ENCODE measurements at regions not wholly inside any gene's neighbourhood (a gene's known extent, or its start where the extent isn't known, plus 50 kb on each side); places are given as distances from the start of the nearest gene placed in this dataset.
"Not testable (repeated sequence)": the region's sequence is repeated elsewhere in the genome, so short reads cannot be mapped to it uniquely, and the experiment has no call there.

DNA sequence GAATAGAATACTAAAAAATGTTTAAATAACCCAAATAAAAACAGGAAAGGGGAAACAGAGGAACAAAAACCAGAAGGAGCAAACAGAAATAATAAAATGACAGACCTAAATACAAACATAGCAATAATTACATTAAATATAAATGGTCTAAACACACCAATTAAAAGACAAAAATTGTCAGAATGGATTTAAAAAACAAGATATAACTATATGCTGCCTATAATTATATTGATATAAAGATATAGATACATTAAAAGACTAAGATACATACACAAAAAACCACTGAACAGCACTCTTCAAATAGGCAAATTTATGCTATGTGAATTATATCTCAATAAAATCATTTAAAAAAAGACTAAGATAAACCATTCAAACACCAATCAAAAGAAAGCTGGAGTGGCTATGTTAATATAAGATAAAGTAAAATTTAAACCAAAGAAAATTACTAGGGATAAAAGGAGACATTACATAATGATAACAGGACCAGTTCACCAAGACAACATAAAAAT, 168.9 kb downstream of the SMAD6 start:
- H3K4me2 ChIP-seq (ENCODE audit: low read depth, low read length): no peak overlapping the region
- no peaks in the 10 kb centered on the region for H3K9me3 ChIP-seq (replicated peaks; ENCODE audit: insufficient read depth, low read length)
- no peaks in the 10 kb centered on the region for H3K79me2 ChIP-seq (ENCODE audit: low read length)
- no peak overlapping the region for H3K9ac ChIP-seq (ENCODE audit: low read length)
- H2AFZ ChIP-seq (ENCODE audit: low read length): no peak overlapping the region
- no peaks in the 10 kb centered on the region for H3K27me3 ChIP-seq (replicated peaks; ENCODE audit: insufficient read depth, low read length)
- no peaks in the 10 kb centered on the region for H3F3A ChIP-seq (ENCODE audit: insufficient read depth, low read length)
- TF ChIP-seq, protein P1, sequence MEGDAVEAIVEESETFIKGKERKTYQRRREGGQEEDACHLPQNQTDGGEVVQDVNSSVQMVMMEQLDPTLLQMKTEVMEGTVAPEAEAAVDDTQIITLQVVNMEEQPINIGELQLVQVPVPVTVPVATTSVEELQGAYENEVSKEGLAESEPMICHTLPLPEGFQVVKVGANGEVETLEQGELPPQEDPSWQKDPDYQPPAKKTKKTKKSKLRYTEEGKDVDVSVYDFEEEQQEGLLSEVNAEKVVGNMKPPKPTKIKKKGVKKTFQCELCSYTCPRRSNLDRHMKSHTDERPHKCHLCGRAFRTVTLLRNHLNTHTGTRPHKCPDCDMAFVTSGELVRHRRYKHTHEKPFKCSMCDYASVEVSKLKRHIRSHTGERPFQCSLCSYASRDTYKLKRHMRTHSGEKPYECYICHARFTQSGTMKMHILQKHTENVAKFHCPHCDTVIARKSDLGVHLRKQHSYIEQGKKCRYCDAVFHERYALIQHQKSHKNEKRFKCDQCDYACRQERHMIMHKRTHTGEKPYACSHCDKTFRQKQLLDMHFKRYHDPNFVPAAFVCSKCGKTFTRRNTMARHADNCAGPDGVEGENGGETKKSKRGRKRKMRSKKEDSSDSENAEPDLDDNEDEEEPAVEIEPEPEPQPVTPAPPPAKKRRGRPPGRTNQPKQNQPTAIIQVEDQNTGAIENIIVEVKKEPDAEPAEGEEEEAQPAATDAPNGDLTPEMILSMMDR (IDR thresholded peaks at IDR 0.05; ENCODE audit: low read length): no peak
- TF ChIP-seq EZH2phosphoT487 (IDR thresholded peaks at IDR 0.05; ENCODE audit: low read length): no peak
- no peak for TF ChIP-seq EZH2 (optimal IDR thresholded peaks at IDR 0.05; ENCODE audit: low read depth, low read length)
- H3K4me3 ChIP-seq (ENCODE audit: low read length): no peak overlapping the region
- H4K20me1 ChIP-seq (ENCODE audit: insufficient read depth, low read length): no peaks in the 10 kb centered on the region
- H3K9me2 ChIP-seq (replicated peaks; ENCODE audit: insufficient read depth, low read length): no peaks in the 10 kb centered on the region
- H3K36me3 ChIP-seq (replicated peaks; ENCODE audit: insufficient read depth, low read length): no peaks in the 10 kb centered on the region
- no peaks in the 10 kb centered on the region for H3K4me1 ChIP-seq (ENCODE audit: low read length)
- H3K27ac ChIP-seq (ENCODE audit: low read length): no peak overlapping the region
- DNase-seq: no peak

DNA sequence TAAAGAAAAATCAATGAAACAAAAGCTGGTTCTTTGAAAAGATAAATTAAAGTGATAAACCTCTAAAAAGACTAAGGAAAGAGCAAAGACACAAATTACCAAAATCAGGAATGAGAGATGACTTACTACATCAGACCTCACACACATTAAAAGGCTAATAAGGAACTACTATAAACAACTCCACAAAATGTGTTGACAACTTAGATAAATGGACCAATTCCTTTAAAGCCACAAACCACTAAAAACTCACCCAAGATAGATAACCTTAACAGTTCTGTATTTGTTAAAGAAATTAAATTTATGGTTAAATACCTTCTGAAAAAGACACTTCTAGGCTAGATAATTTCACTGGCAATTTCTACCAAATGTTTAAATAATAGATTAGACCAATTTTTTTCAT, 170.4 kb downstream of the SMAD6 start:
- Histone ChIP-seq H3K9ac (ENCODE audit: low read length) (no peak overlapping the region), H3F3A (ENCODE audit: insufficient read depth, low read length) (no peaks in the 10 kb centered on the region), H3K9me3 (replicated peaks; ENCODE audit: insufficient read depth, low read length) (no peaks in the 10 kb centered on the region), H3K4me1 (ENCODE audit: low read length) (no peaks in the 10 kb centered on the region), H2AFZ (ENCODE audit: low read length) (no peak overlapping the region), H4K20me1 (ENCODE audit: insufficient read depth, low read length) (no peaks in the 10 kb centered on the region), H3K4me3 (ENCODE audit: low read length) (no peak overlapping the region), H3K36me3 (replicated peaks; ENCODE audit: insufficient read depth, low read length) (no peaks in the 10 kb centered on the region), H3K27me3 (replicated peaks; ENCODE audit: insufficient read depth, low read length) (no peaks in the 10 kb centered on the region), H3K9me2 (replicated peaks; ENCODE audit: insufficient read depth, low read length) (no peaks in the 10 kb centered on the region), H3K4me2 (ENCODE audit: low read depth, low read length) (no peak overlapping the region), H3K79me2 (ENCODE audit: low read length) (no peaks in the 10 kb centered on the region), H3K27ac (ENCODE audit: low read length) (no peak overlapping the region)
- no peak for DNase-seq
- TF ChIP-seq EZH2 (optimal IDR thresholded peaks at IDR 0.05; ENCODE audit: low read depth, low read length) (no peak), EZH2phosphoT487 (IDR thresholded peaks at IDR 0.05; ENCODE audit: low read length) (no peak)
- TF ChIP-seq, protein P1 (IDR thresholded peaks at IDR 0.05; ENCODE audit: low read length): no peak

- not testable (repeated sequence) for H3K27ac ChIP-seq (ENCODE audit: low read length); H3K4me3 ChIP-seq (ENCODE audit: low read length); H3K9ac ChIP-seq (ENCODE audit: low read length); DNase-seq; H3F3A ChIP-seq (ENCODE audit: insufficient read depth, low read length); H3K36me3 ChIP-seq (replicated peaks; ENCODE audit: insufficient read depth, low read length); H2AFZ ChIP-seq (ENCODE audit: low read length); H3K9me3 ChIP-seq (replicated peaks; ENCODE audit: insufficient read depth, low read length); H3K9me2 ChIP-seq (replicated peaks; ENCODE audit: insufficient read depth, low read length); H3K79me2 ChIP-seq (ENCODE audit: low read length); H4K20me1 ChIP-seq (ENCODE audit: insufficient read depth, low read length); H3K4me1 ChIP-seq (ENCODE audit: low read length); H3K27me3 ChIP-seq (replicated peaks; ENCODE audit: insufficient read depth, low read length); H3K4me2 ChIP-seq (ENCODE audit: low read depth, low read length)
Observed at GRCh38 chr15:66873331-66873730, 171.3 kb downstream of the SMAD6 start.

GRCh38 chr15:66873856-66874255, 171.8 kb downstream of the SMAD6 start:
- H3K27ac ChIP-seq (ENCODE audit: low read length): no peak overlapping the region
- H3K4me2 ChIP-seq (ENCODE audit: low read depth, low read length): no peak overlapping the region
- H4K20me1 ChIP-seq (ENCODE audit: insufficient read depth, low read length): no peaks in the 10 kb centered on the region
- H3K9me2 ChIP-seq (replicated peaks; ENCODE audit: insufficient read depth, low read length): no peaks in the 10 kb centered on the region
- H3K9ac ChIP-seq (ENCODE audit: low read length): no peak overlapping the region
- H3K27me3 ChIP-seq (replicated peaks; ENCODE audit: insufficient read depth, low read length): no peaks in the 10 kb centered on the region
- H3F3A ChIP-seq (ENCODE audit: insufficient read depth, low read length): no peaks in the 10 kb centered on the region
- no peaks in the 10 kb centered on the region for H3K79me2 ChIP-seq (ENCODE audit: low read length)
- no peak overlapping the region for H2AFZ ChIP-seq (ENCODE audit: low read length)
- no peak for TF ChIP-seq EZH2 (optimal IDR thresholded peaks at IDR 0.05; ENCODE audit: low read depth, low read length)
- TF ChIP-seq, protein P1 (IDR thresholded peaks at IDR 0.05; ENCODE audit: low read length): no peak
- H3K36me3 ChIP-seq (replicated peaks; ENCODE audit: insufficient read depth, low read length): no peaks in the 10 kb centered on the region
- DNase-seq: no peak
- no peaks in the 10 kb centered on the region for H3K9me3 ChIP-seq (replicated peaks; ENCODE audit: insufficient read depth, low read length)
- no peaks in the 10 kb centered on the region for H3K4me1 ChIP-seq (ENCODE audit: low read length)
- H3K4me3 ChIP-seq (ENCODE audit: low read length): no peak overlapping the region

Measured in MM.1S (cell line).